Hepatocyte (in vitro differentiated cells): ENCODE measurements at regions not wholly inside any gene's neighbourhood (a gene's known extent, or its start where the extent isn't known, plus 50 kb on each side); places are given as distances from the start of the nearest gene placed in this dataset.

Experiments
- CTCF ChIP-seq: fragments of 200-600 bp; sonication (generic); IDR thresholded peaks from 2 replicates; pipeline ENCODE4 v1.5.1; 2016; ENCODE audit warnings: antibody characterized with exemption, mild to moderate bottlenecking; ENCODE audit not compliant: poor library complexity
- EZH2phosphoT487 ChIP-seq: fragments of 200-600 bp; sonication (generic); IDR thresholded peaks from one replicate; pipeline ENCODE4 v1.6.1; 2018; ENCODE audit warnings: antibody characterized with exemption, mild to moderate bottlenecking, low read depth, moderate library complexity; ENCODE audit not compliant: unreplicated experiment, severe bottlenecking

DNA sequence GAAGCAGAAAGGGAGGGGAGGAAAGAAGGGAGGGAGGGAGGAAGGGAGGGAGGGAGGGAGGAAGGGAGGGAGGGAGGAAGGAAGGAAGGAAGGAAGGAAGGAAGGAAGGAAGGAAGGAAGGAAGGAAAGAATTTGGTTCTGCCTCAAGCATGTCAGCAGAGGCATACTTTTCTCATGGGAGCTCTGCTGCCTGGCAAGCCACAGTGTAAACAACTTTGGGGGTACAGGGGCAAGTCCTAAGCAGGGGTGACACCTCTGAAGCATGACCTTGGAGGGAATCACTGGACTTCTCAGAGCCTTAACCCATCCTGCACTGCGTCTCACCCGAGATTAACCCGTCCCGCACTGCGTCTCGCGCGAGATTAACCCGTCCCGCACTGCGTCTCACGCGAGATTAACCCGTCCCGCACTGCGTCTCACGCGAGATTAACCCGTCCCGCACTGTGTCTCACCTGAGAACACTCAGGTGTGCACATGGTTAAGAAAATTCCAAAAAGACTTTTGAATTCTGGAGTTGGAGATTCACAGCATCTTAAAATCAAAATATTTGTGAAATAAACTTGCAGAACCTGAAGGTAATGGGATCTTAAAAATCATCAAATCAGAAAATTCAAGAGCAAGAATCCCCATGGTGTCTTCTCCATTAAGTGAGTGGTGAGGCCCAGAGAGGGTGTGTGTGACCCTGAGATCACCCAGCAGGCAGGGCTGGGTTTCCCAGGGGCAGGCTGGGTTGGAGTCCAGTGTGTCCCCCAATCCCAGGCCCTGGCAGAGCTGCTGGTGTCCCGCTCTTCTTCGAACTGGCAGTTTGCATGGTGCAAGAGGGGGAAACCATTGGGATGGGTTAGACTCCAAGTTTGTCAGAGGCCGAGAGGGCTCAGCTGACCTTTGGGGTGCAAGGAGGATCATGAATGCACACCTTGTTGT is 190.4 kb downstream of the MN1 start:
- TF ChIP-seq CTCF = no peak
- TF ChIP-seq EZH2phosphoT487 = no peak
